SK-N-SH (cell line): ENCODE measurements at regions not wholly inside any gene's neighbourhood (a gene's known extent, or its start where the extent isn't known, plus 50 kb on each side); places are given as distances from the start of the nearest gene placed in this dataset.

ENCODE experiments used
- CTCF ChIA-PET: fragments of 300-600, 350-600 bp; formaldehyde crosslinking; extraction: SDS; loops from one replicate; lab custom pipeline; 2021; lab: Yijun Ruan, JAX
- POLR2A ChIA-PET: fragments of 350-600 bp; sonication (Branson Sonifier 250); formaldehyde crosslinking; extraction: SDS; loops from one replicate; lab custom pipeline; 2020; ENCODE audit warnings: antibody characterized with exemption, inconsistent platforms; lab: Yijun Ruan, JAX
- DNase-seq: peaks from one replicate; pipeline ENCODE4 v3.0.0; 2012
- H2AFZ ChIP-seq: fragments of 200-600 bp; sonication (generic); 2 replicates; pipeline ENCODE4 v1.8.1; 2016; ENCODE audit warnings: antibody characterized with exemption, mild to moderate bottlenecking, low read depth
- H3F3A ChIP-seq: fragments of 200-600 bp; sonication (generic); replicated peaks from 2 replicates; pipeline ENCODE3; 2016; ENCODE audit warnings: antibody characterized with exemption, mild to moderate bottlenecking; ENCODE audit not compliant: insufficient read depth
- H3K27ac ChIP-seq, 2 experiments: fragments of 200-500 bp in 1 of 2; fragments of 200-600 bp in 1 of 2; sonication (Bioruptor generic) in 1 of 2; sonication (generic), shearing (Covaris generic) in 1 of 2; 2 replicates each; pipeline versions ENCODE4 v1.5.1 to v1.6.1; 2014 to 2016; ENCODE audit warnings: low read depth in 2 of 2, inconsistent platforms in 1 of 2, low read length in 1 of 2, mild to moderate bottlenecking in 1 of 2, mixed read lengths in 1 of 2
- H3K27me3 ChIP-seq: fragments of 200-600 bp; sonication (generic), shearing (Covaris generic); 2 replicates; pipeline ENCODE4 v1.6.1; 2016; ENCODE audit warnings: mixed run types; ENCODE audit not compliant: insufficient read depth
- H3K36me3 ChIP-seq, 2 experiments: fragments of 200-500 bp in 1 of 2; fragments of 200-600 bp in 1 of 2; sonication (Bioruptor generic) in 1 of 2; sonication (generic) in 1 of 2; replicated peaks in 1 of 2; 2 replicates each; pipeline versions ENCODE3 to v1.5.1; 2014 to 2016; ENCODE audit warnings: low read length in 1 of 2, mild to moderate bottlenecking in 1 of 2; ENCODE audit not compliant: insufficient read depth in 2 of 2, control insufficient read depth in 1 of 2
- H3K4me1 ChIP-seq, 2 experiments: fragments of 200-500 bp in 1 of 2; fragments of 200-600 bp in 1 of 2; sonication (Bioruptor generic) in 1 of 2; sonication (generic), shearing (Covaris generic) in 1 of 2; 2 replicates each; pipeline versions ENCODE4 v1.5.1 to v1.6.1; 2014 to 2016; ENCODE audit warnings: low read depth in 1 of 2, low read length in 1 of 2, mixed run types in 1 of 2; ENCODE audit not compliant: insufficient read depth in 2 of 2, control insufficient read depth in 1 of 2
- H3K4me2 ChIP-seq: fragments of 200-600 bp; sonication (generic), shearing (Covaris generic); 2 replicates; pipeline ENCODE4 v1.6.1; 2017; ENCODE audit warnings: mixed run types
- H3K4me3 ChIP-seq, 2 experiments: fragments of 200-500 bp in 1 of 2; fragments of 200-600 bp in 1 of 2; sonication (Bioruptor generic) in 1 of 2; sonication (generic), shearing (Covaris generic) in 1 of 2; 2 replicates each; pipeline versions ENCODE4 v1.5.1 to v1.8.1; 2014 to 2016; ENCODE audit warnings: low read depth in 2 of 2, inconsistent platforms in 1 of 2, low read length in 1 of 2, mild to moderate bottlenecking in 1 of 2, mixed read lengths in 1 of 2, moderate library complexity in 1 of 2
- H3K79me2 ChIP-seq: fragments of 200-600 bp; sonication (generic); 2 replicates; pipeline ENCODE4 v1.8.1; 2017; ENCODE audit warnings: mild to moderate bottlenecking; ENCODE audit not compliant: insufficient read depth
- H3K9ac ChIP-seq: fragments of 200-600 bp; sonication (generic); 2 replicates; pipeline ENCODE4 v1.6.1; 2017; ENCODE audit warnings: mixed run types
- H3K9me2 ChIP-seq: fragments of 200-600 bp; sonication (generic); 2 replicates; pipeline ENCODE4 v1.6.1; 2017; ENCODE audit warnings: mixed run types
- H3K9me3 ChIP-seq: fragments of 200-600 bp; sonication (generic); 2 replicates; pipeline ENCODE4 v1.6.1; 2017; ENCODE audit warnings: mixed run types, mild to moderate bottlenecking, moderate library complexity
- H4K20me1 ChIP-seq: fragments of 200-600 bp; sonication (generic); 2 replicates; pipeline ENCODE4 v1.6.1; 2017; ENCODE audit warnings: mild to moderate bottlenecking, mixed run types; ENCODE audit not compliant: insufficient read depth
- GATA2 ChIP-seq: sonication (generic); formaldehyde crosslinking; IDR thresholded peaks from 2 replicates; pipeline ENCODE4 v1.5.0; 2020; ENCODE audit warnings: mild to moderate bottlenecking, missing genetic modification reagents
- MEF2A ChIP-seq: IDR thresholded peaks from 2 replicates; pipeline ENCODE4 v1.4.0; 2012; ENCODE audit warnings: low read depth, borderline replicate concordance
- MXI1 ChIP-seq: IDR thresholded peaks from 2 replicates; pipeline ENCODE4 v1.6.1; 2012; ENCODE audit warnings: mild to moderate bottlenecking, low read depth, low read length, improper control_type of control experiment
- PBX3 ChIP-seq: IDR thresholded peaks from 2 replicates; pipeline ENCODE4; 2012
- SIN3A ChIP-seq: IDR thresholded peaks from 2 replicates; pipeline ENCODE4 v1.6.1; 2012; ENCODE audit warnings: low read depth, mild to moderate bottlenecking, low read length, moderate library complexity, borderline replicate concordance
- TCF12 ChIP-seq: IDR thresholded peaks from 2 replicates; pipeline ENCODE4 v1.4.0; 2012
- TEAD4 ChIP-seq: IDR thresholded peaks from 2 replicates; pipeline ENCODE4 v1.4.0; 2012; ENCODE audit warnings: mild to moderate bottlenecking, borderline replicate concordance; ENCODE audit not compliant: insufficient read depth
- WGBS: methylation state at CpG from one replicate; pipeline ENCODE4 v1.1.6; 2017; ENCODE audit warnings: low lambda C conversion rate; 5-methylcytosine and 5-hydroxymethylcytosine counted together

- no peak overlapping the region for H2AFZ ChIP-seq
- no peak overlapping the region for H3K27ac ChIP-seq
- no peaks in the 10 kb centered on the region for H3K27me3 ChIP-seq
- H3K9me3 ChIP-seq: no peaks in the 10 kb centered on the region
- no peak overlapping the region for H3K9ac ChIP-seq
- H3K9me2 ChIP-seq: no peaks in the 10 kb centered on the region
- no peaks in the 10 kb centered on the region for H3K4me1 ChIP-seq
- H4K20me1 ChIP-seq: no peaks in the 10 kb centered on the region
- no peaks in the 10 kb centered on the region for H3F3A ChIP-seq
- POLR2A ChIA-PET: no interaction called here
- no peaks in the 10 kb centered on the region for H3K79me2 ChIP-seq
- H3K4me3 ChIP-seq: no peak overlapping the region
- DNase-seq: no peak
- no peak overlapping the region for H3K4me2 ChIP-seq
- no peaks in the 10 kb centered on the region for H3K36me3 ChIP-seq
- no peak for TF ChIP-seq TEAD4
- CTCF ChIA-PET: no interaction called here
- 76% methylated on average over 3 of the region's 3 CpGs for WGBS
Observed at GRCh38 chr21:27840262-27840661, 873.4 kb upstream of the ADAMTS5 start.

- TF ChIP-seq MEF2A (no peak), PBX3 (peak; percentile 16; the same call in 1 of the 2 replicates), TCF12 (peak; percentile 38; the same call in 1 of the 2 replicates), SIN3A (no peak), MXI1 (no peak)
- H3F3A ChIP-seq: no peaks in the 10 kb centered on the region
- no peak for DNase-seq
- WGBS: 33% methylated on average over 3 of the region's 3 CpGs
- no peak overlapping the region for H3K4me2 ChIP-seq
- H3K36me3 ChIP-seq: no peaks in the 10 kb centered on the region
- no peak overlapping the region for H3K4me3 ChIP-seq
- ChIA-PET POLR2A (no interaction called here), CTCF (no interaction called here)
- H3K9me2 ChIP-seq: no peaks in the 10 kb centered on the region
- H2AFZ ChIP-seq: no peak overlapping the region
- no peaks in the 10 kb centered on the region for H3K9me3 ChIP-seq
- no peaks in the 10 kb centered on the region for H4K20me1 ChIP-seq
- no peak overlapping the region for H3K27ac ChIP-seq
- H3K9ac ChIP-seq: no peak overlapping the region
- no peaks in the 10 kb centered on the region for H3K27me3 ChIP-seq
- no peaks in the 10 kb centered on the region for H3K79me2 ChIP-seq
- no peaks in the 10 kb centered on the region for H3K4me1 ChIP-seq
Observed at GRCh38 chr21:27839512-27840115, 872.7 kb upstream of the ADAMTS5 start.

- Histone ChIP-seq H3K27me3 (no peaks in the 10 kb centered on the region), H4K20me1 (no peaks in the 10 kb centered on the region), H3K36me3 (no peaks in the 10 kb centered on the region), H3K4me3 (no peak overlapping the region), H3F3A (no peaks in the 10 kb centered on the region), H3K9me2 (no peaks in the 10 kb centered on the region), H3K9ac (no peak overlapping the region), H3K27ac (no peak overlapping the region), H3K4me1 (no peaks in the 10 kb centered on the region), H3K79me2 (no peaks in the 10 kb centered on the region), H3K4me2 (no peak overlapping the region), H2AFZ (no peak overlapping the region), H3K9me3 (no peaks in the 10 kb centered on the region)
- CTCF ChIA-PET: interaction anchor here (0.5 kb wide), 1 partner anchor 75 kb away, joined by 3 read pairs; no protein-coding TSS in a partner anchor
- WGBS: 73% methylated on average over 1 of the region's 1 CpG
- POLR2A ChIA-PET: no interaction called here
- DNase-seq: no peak
- TF ChIP-seq GATA2 (CRISPR knock-in tag): no peak
Observed at GRCh38 chr21:27838573-27838972, 871.7 kb upstream of the ADAMTS5 start.
